Tibial nerve (tissue), 4 donors: ENCODE measurements at regions not wholly inside any gene's neighbourhood (a gene's known extent, or its start where the extent isn't known, plus 50 kb on each side); places are given as distances from the start of the nearest gene placed in this dataset.

ENCODE experiments used
- CTCF ChIP-seq, 5 experiments: fragments of 200-600 bp in 3 of 5; fragments of 450-650 bp in 2 of 5; sonication (generic) in 3 of 5; IDR thresholded peaks; one replicate each; pipeline ENCODE4 v1.5.1; 2016 to 2019; ENCODE audit warnings: antibody characterized with exemption in 5 of 5, mild to moderate bottlenecking in 3 of 5, moderate library complexity in 2 of 5
- EP300 ChIP-seq, 2 donors: sonication (generic); formaldehyde crosslinking; IDR thresholded peaks; one replicate each; pipeline ENCODE4 v1.6.1; 2017; ENCODE audit warnings: antibody characterized with exemption in 2 of 2, mild to moderate bottlenecking in 1 of 2
- POLR2A ChIP-seq, 2 donors: fragments of 450-650 bp; IDR thresholded peaks; one replicate each; pipeline ENCODE4 v1.6.1; 2017; ENCODE audit warnings: antibody characterized with exemption in 2 of 2, mild to moderate bottlenecking in 2 of 2, moderate library complexity in 2 of 2

GRCh38 chr1:22231995-22232690, 89.2 kb upstream of the WNT4 start:
- TF ChIP-seq CTCF (IDR thresholded peaks at IDR 0.05) = no peak
- no peak for TF ChIP-seq POLR2A (IDR thresholded peaks at IDR 0.05)
- TF ChIP-seq EP300 (IDR thresholded peaks at IDR 0.05) = no peak
